NCI-H526 (cell line): ENCODE measurements at regions not wholly inside any gene's neighbourhood (a gene's known extent, or its start where the extent isn't known, plus 50 kb on each side); places are given as distances from the start of the nearest gene placed in this dataset.
A peak's percentile ranks its signal among the peaks of the same experiment; 100 is the strongest.
"Not testable (repeated sequence)": the region's sequence is repeated elsewhere in the genome, so short reads cannot be mapped to it uniquely, and the experiment has no call there.

ENCODE experiments used
- DNase-seq, 2 experiments: peaks; one replicate each; lab custom pipeline; 2025; lab: John Stamatoyannopoulos, UW

GRCh38 chr7:120079022-120079421 lies 194.0 kb upstream of the KCND2 start:
- DNase-seq: no peak

GRCh38 chr7:120079704-120080103 lies 193.3 kb upstream of the KCND2 start:
- no peak for DNase-seq

- not testable (repeated sequence) for DNase-seq
Measured at GRCh38 chr7:120086468-120086867, 186.5 kb upstream of the KCND2 start.

GRCh38 chr7:120089968-120090367 lies 183.0 kb upstream of the KCND2 start:
- peak in 1 of 2 experiments; percentile 10 for DNase-seq

- no peak for DNase-seq
Measured at GRCh38 chr7:120091807-120092206, 181.2 kb upstream of the KCND2 start.

GRCh38 chr7:120097020-120097419 lies 176.0 kb upstream of the KCND2 start:
- no peak for DNase-seq

GRCh38 chr7:120097774-120098173 lies 175.2 kb upstream of the KCND2 start:
- DNase-seq: no peak

GRCh38 chr7:120108376-120108775 lies 164.6 kb upstream of the KCND2 start:
- DNase-seq: no peak

GRCh38 chr7:120110169-120110568 lies 162.8 kb upstream of the KCND2 start:
- peak; percentile 3 to 12 for DNase-seq

GRCh38 chr7:120114626-120115025 lies 158.3 kb upstream of the KCND2 start:
- DNase-seq: no peak

GRCh38 chr7:120123528-120123927 lies 149.4 kb upstream of the KCND2 start:
- DNase-seq: no peak

- DNase-seq: no peak
Measured at GRCh38 chr7:120131096-120131839, 141.7 kb upstream of the KCND2 start.

- DNase-seq: no peak
Measured at GRCh38 chr7:120138497-120138896, 134.5 kb upstream of the KCND2 start.

- DNase-seq: no peak
Measured at GRCh38 chr7:120156476-120156875, 116.5 kb upstream of the KCND2 start.

GRCh38 chr7:120160166-120160565 lies 112.8 kb upstream of the KCND2 start:
- DNase-seq: no peak

- no peak for DNase-seq
Measured at GRCh38 chr7:120163449-120163848, 109.5 kb upstream of the KCND2 start.

- no peak for DNase-seq
Measured at GRCh38 chr7:120165227-120165626, 107.7 kb upstream of the KCND2 start.

- no peak for DNase-seq
Measured at GRCh38 chr7:120168066-120168465, 104.9 kb upstream of the KCND2 start.

GRCh38 chr7:120169996-120170783 lies 102.8 kb upstream of the KCND2 start:
- no peak for DNase-seq

- no peak for DNase-seq
Measured at GRCh38 chr7:120170834-120171233, 102.1 kb upstream of the KCND2 start.

GRCh38 chr7:120171406-120171805 lies 101.6 kb upstream of the KCND2 start:
- no peak for DNase-seq

- DNase-seq: no peak
Measured at GRCh38 chr7:120180221-120180620, 92.8 kb upstream of the KCND2 start.

GRCh38 chr7:120181499-120181898 lies 91.5 kb upstream of the KCND2 start:
- DNase-seq: no peak
